ENCODE measurements at regions not wholly inside any gene's neighbourhood (a gene's known extent, or its start where the extent isn't known, plus 50 kb on each side); places are given as distances from the start of the nearest gene placed in this dataset.

DNA sequence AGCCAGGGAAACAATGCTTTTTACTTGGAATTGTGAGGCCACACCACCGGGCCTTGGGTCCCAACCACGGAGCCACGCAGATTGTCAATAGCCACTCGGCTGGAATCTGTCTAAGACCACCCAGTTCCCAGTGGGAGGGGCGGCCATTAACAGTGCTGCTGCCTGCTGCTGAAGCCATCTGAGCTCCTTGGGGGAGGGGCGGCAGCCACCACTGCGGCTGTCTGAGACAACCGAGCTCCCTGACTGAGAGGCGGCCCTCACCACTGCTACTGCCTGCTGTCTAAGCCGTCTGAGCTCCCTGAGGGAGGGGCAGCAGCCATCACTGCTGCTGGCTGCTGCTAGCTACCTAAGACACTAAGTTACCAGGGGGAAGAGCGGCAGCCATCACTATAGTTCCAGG, 64.3 kb downstream of the DMRTA2 start:
- no peak for DNase-seq (ENCODE audit: low read depth)

DNA sequence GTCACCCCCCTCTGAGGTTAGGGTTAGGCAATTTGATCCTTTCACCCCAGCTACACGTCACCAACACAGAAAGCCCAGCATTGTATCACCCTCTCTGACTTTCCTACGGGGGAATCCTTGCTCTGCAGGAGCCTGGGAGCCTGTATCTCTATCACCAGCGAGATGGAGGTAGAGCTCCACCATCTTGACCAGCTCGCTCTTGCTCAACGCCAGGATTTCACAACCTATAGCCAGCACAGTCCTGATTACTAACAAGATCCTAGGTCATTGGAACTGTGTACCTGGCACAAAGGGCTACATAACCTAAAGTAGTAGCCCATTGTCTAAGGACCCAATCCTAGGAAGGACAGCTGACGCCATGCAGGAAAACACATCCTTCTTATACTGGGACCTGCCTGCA, 66.1 kb downstream of the DMRTA2 start:
- DNase-seq (ENCODE audit: low read depth): no peak

DNA sequence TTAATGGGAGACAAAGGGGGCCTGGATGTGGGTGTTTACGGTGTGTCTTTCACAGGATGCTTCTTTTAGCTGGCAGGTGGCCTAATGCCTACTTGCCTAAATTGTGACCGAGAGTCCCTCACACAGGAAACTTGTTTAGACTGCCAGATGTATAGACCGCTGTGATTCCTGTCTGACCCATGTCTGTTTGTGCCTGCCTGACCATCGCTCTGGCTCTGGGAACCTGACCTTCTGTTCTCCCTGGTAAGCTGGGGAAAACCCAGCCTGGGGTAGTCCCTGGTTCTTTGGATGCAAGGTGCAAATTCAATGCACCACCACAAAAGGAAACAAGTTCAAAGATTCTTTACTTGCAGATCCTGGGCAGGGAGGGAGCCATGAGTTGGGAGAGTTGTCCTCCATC, 68.4 kb downstream of the DMRTA2 start:
- no peak for DNase-seq (ENCODE audit: low read depth)

DNA sequence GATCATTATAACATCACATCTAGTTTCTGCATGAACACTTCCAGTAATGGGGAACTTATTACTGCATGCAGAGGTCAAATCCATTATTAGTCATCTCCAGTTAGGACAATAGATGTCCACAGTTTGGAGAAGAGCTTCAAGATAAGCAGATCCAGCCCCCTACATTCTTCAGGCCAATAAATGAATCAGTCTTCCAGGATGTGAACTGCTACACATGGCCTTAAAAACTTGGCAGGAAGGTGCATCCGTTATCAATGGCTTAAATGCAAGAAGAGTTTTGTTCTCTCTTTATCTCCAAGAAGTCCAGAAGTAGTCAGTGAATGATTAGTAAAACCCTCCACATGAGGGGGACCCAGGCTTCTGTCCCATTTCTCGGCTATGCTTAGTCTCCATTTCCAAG, 70.8 kb downstream of the DMRTA2 start:
- DNase-seq (ENCODE audit: low read depth): no peak

DNA sequence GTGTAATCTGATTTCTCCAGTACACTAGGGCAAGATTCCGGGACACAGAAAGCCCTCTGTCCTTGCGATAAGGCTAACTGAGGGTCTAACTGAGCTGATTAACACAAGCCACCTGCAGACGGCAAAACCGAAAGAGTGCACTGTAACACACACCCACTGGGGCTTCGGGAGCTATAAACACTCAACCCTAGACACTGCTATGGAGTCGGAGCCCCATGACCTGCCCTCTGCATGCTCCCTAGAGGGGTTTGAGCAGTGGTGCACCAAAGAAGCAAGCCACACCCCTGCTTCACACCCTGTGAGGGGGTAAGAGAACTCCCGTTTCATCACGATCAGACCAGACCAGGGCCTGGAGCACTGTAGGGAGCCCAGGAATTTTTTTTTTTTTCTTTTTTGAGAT, 72.4 kb downstream of the DMRTA2 start:
- DNase-seq (ENCODE audit: low read depth): no peak

- no peak for DNase-seq (ENCODE audit: low read depth)
These were observed 72.8 kb downstream of the DMRTA2 start for GRCh38 chr1:50350421-50350820.

DNA sequence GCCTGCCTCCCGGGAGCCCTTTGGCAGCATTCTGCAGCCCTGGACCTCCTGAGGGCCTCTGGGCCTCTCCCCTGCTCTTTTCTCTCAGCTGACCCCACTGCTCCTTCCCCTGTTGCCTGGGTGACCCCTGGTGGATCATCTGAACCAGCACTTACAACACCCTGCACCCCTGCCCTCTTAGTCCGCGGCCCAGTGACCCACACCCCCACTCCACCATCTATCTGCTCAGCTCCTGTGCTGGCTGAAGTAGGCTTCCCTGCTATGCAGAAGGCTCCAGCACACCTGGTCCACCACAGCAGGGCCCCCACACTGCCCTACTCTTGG, 74.0 kb downstream of the DMRTA2 start:
- DNase-seq (ENCODE audit: low read depth): no peak

- peak; percentile 74 for DNase-seq (ENCODE audit: low read depth)
These were observed 74.6 kb downstream of the DMRTA2 start for GRCh38 chr1:50348449-50349241.

GRCh38 chr1:50347933-50348332, 75.3 kb downstream of the DMRTA2 start:
- no peak for DNase-seq (ENCODE audit: low read depth)

- no peak for DNase-seq (ENCODE audit: low read depth)
These were observed 76.6 kb downstream of the DMRTA2 start for GRCh38 chr1:50346621-50347020.

GRCh38 chr1:50343323-50343722, 79.9 kb downstream of the DMRTA2 start:
- no peak for DNase-seq (ENCODE audit: low read depth)

DNA sequence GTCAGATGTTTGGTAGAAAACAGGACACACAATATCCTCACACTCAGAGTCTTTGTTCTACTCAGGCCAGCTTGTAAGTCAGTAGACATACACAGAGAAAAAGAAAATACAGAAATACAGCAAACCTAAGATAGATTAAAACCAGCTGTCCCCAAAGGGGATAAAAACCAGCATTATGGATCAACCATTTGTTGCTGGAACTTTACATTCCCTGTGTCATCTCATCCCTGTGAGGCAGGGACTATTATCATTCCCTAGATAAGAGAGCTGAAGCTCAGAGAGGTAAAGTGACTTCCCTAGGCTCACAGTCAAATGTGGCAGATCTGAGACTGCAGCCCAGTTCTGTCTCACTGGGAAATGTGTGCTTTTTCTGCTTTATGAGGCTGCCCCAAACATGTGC, 80.7 kb downstream of the DMRTA2 start:
- no peak for DNase-seq (ENCODE audit: low read depth)

GRCh38 chr1:50335036-50335435, 88.2 kb downstream of the DMRTA2 start:
- no peak for DNase-seq (ENCODE audit: low read depth)

GRCh38 chr1:50333595-50333974, 89.7 kb downstream of the DMRTA2 start:
- DNase-seq (ENCODE audit: low read depth): no peak

DNA sequence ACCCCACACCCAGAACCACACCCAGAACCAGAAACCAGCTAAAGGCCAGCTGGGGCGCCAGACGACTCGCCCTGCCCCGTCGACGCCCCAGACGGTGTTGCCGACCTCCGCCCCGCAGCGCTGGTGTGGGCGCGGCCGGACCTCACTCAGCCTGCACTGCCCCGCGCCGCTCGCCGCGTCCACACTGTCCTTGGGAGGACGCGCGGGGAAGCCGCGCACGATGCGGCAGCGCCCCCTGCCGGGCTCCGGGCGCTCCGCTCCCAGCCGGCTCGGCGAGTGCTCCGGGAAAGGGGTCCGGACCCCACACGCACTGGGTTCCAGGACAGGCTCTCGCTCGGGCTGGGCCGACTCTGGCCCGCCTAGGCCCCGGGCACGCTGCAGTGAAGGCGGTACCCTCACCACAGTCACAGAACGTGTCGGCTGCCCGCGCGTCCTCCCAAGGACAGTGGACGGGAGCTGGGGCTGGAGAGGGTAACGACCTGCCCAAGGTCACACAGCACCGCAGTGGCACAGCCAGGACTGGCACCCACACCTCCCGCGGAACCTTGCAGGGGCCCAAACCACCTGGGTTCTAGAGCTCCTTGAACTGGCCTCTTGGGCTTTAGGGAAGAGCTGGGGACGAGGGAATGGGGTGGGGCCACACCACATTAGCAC, 90.2 kb downstream of the DMRTA2 start:
- DNase-seq (ENCODE audit: low read depth): no peak

GRCh38 chr1:50329332-50329932, 93.8 kb downstream of the DMRTA2 start:
- no peak for DNase-seq (ENCODE audit: low read depth)

GRCh38 chr1:50328552-50328951, 94.7 kb downstream of the DMRTA2 start:
- no peak for DNase-seq (ENCODE audit: low read depth)

GRCh38 chr1:50326026-50326425, 97.2 kb downstream of the DMRTA2 start:
- DNase-seq (ENCODE audit: low read depth): no peak

- DNase-seq (ENCODE audit: low read depth): no peak
These were observed 100.7 kb downstream of the DMRTA2 start for GRCh38 chr1:50322579-50322978.

DNA sequence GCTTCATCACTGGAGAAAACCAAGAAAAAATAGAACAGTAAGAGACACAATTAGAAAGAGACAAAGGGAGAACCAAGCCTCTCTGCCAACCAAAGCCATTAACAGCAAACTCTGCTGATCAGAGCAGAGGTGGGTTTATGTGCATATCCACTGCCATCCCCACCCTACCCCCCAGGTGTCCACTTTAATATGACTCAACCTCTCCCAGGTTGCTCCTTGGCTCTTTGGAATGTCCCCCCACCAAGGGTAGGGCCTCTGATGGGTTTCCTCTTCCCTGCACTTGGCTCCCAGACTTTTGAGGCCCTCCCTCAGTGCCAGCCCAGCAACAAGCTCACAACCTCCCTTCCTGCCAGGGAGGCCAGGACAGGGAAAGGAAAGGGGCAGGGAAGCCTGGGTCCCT, 104.8 kb downstream of the DMRTA2 start:
- DNase-seq (ENCODE audit: low read depth): no peak

DNA sequence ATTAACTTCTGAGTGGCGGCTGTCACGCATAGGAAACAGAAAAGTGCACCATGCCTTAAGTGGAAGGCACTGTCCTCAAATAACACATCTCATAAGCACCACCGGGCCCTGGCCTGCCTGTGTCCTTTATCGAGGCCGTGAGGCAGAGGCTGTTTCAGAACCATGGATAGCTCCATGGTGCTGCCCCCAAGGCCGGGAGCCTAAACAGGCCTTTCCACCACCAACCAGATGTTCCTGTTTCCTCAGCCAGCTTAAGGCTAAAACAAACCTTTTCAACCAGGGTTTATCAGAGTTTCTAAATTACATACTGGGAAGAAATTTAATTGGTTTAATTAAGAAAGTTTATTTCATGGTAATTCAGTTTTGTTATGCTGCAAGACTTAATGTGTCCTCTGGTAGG, 114.4 kb downstream of the DMRTA2 start:
- DNase-seq (ENCODE audit: low read depth): no peak

DNA sequence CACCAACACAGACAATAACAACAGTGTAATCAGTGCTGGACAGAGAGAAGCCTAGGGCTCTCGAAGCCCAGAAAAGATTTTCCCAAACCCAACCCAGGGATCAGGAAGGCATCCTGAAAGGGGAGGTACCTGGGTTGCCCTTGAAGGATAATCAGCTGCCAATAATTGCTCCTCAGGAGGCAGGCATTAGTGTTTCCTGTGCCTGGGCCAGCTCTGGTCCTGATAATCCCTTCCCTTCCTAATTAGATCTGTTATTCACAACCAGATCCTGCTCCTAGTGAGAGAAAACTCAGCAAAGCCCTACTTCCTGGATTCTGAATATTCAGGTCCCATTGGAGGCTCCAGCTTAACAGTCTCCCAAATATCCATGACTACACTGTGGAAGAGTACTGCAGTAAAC, 117.4 kb downstream of the DMRTA2 start:
- no peak for DNase-seq (ENCODE audit: low read depth)

DNA sequence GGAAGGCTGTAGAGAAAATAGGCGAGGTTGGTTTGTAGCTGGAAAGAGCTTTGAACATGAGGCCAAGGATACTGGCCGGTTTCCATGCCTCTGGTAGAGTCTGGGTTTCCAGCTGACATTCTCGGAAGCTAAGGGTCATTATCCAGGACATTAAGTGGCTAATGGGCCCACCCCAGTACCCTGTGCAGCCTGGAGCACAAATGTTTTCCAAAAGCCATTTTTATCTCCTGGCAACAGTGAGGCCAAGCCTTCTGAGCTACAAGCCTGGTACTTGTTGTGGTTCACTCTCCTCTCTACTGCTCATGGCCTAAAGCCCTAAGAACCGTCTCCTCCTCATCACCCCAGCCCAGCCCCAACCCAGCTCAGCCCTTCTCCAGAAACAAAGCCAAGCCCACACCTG, 122.9 kb downstream of the DMRTA2 start:
- DNase-seq (ENCODE audit: low read depth): no peak

DNA sequence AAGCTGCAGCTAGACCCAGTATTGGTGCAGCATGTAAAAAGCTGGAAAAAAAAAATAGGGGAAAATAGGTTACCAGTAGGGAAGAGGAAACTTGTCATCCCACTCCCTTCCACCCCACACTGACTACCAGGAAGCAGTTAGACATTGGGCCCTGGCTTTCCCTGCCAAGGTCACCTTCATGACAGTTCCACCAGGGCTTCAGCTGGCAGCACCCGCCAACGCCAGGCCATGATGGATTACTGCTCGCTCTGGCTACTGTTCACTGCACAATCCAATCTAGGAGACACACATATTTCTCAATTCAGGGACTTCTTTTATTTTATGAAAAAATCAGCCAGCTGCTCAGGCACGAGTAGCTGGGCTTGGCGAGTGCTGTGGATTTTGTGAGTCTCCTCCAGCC, 127.7 kb downstream of the DMRTA2 start:
- no peak for DNase-seq (ENCODE audit: low read depth)

All from fibroblast of the conjunctiva (primary cell).